ENCODE measurements at regions not wholly inside any gene's neighbourhood (a gene's known extent, or its start where the extent isn't known, plus 50 kb on each side); places are given as distances from the start of the nearest gene placed in this dataset.
A peak's percentile ranks its signal among the peaks of the same experiment; 100 is the strongest.

DNA sequence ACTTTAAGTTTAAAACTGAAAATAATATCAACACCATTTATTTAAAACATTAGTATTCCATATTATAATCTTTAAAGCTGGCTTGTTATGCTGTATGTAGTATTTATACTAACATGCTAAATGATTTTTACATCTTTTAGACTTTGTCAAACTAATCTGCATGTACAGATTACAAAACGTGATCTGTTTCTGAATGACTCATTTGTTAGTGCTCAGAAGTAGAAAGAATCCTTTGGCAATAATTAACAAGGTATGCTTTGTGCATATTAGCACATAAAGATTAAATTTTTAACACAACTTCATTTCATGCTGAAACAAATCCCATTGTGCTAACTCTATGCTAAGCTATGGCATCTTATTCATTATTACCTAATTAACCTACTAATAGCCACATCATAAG is 242.4 kb downstream of the BARHL2 start:
- Mint-ChIP-seq H3K27me3 (no peaks in the 10 kb centered on the region), H3K9me3 (no peaks in the 10 kb centered on the region), H3K27ac (no peak overlapping the region), H3K36me3 (no peaks in the 10 kb centered on the region), H3K4me1 (no peaks in the 10 kb centered on the region), H3K4me3 (no peak overlapping the region)
- no peak for DNase-seq
- ATAC-seq (ENCODE audit: low read depth in 2 of 2), result no peak

DNA sequence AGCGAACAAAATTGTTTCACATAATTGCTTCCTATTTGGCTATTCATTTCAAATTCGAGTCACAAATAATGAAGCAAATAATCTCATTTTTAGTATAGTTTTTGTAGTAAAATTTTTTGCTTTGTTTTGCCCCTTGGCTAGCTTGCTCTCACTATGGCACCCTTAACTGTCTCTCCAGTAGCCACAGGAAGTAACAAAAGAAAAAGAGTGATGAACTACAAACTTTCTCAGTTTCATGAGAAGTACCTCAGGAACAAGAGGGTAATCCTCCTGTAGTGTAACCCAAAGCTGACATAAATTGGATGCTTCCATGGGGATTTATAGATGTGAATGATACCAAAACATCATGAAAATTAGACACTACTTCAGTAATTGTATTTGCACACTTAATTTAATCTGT is 242.9 kb downstream of the BARHL2 start:
- Mint-ChIP-seq H3K27me3 (no peaks in the 10 kb centered on the region), H3K9me3 (no peaks in the 10 kb centered on the region), H3K36me3 (no peaks in the 10 kb centered on the region), H3K4me3 (no peak overlapping the region), H3K27ac (no peak overlapping the region), H3K4me1 (no peaks in the 10 kb centered on the region)
- DNase-seq (no peak), ATAC-seq (ENCODE audit: low read depth in 2 of 2) (no peak)

DNA sequence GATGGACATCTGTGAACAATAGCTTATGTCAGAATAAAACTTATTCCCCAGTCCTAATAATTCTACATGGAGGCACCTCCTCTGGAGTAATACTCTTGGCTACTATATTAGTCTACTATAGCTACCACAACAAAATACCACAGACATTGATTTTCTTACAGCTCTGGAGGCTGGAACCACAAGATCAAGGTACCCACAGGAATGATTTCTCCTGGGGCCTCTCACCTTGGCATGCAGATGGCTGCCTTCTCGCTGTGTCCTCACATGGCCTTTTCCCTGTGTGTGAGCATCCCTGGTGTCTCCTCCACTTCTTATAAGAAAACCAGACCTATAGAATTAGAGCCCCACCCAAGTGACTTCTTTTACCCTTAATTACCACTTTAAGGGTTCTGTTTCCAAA is 244.3 kb downstream of the BARHL2 start:
- no peaks in the 10 kb centered on the region for H3K4me1 Mint-ChIP-seq
- no peak overlapping the region for H3K4me3 Mint-ChIP-seq
- H3K36me3 Mint-ChIP-seq, result no peaks in the 10 kb centered on the region
- no peak for DNase-seq
- no peak for ATAC-seq (ENCODE audit: low read depth in 2 of 2)
- H3K27ac Mint-ChIP-seq, result no peak overlapping the region
- H3K9me3 Mint-ChIP-seq, result peaks cover 0 to 3% (median 0%) of the 10 kb centered on the region in 7 donors
- no peaks in the 10 kb centered on the region for H3K27me3 Mint-ChIP-seq

DNA sequence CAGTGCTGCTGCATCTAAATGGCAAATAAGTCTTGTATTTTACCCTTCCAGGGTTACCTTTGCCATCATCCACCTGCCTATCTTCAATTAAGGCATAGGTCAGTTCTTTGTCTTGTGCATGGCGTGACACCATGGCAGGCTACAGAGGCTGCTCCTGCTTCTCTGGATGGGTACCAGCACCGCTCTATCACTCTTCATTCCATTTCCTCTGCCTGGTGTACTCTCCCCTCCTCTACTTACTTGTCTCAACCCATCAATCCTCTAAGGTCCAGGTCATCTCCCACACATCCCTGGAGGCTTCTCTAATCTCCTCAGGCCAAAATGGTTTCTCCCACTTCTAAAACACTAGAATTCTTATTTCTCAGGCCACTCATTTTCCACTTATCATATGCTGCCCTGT is 257.5 kb downstream of the BARHL2 start:
- Mint-ChIP-seq H3K27ac (peak overlapping the region in 1 of 6 donors; percentile 52), H3K4me1 (no peaks in the 10 kb centered on the region), H3K9me3 (peaks cover 0 to 13% (median 2%) of the 10 kb centered on the region in 7 donors), H3K4me3 (peak overlapping the region in 1 of 8 donors; percentile 25), H3K36me3 (no peaks in the 10 kb centered on the region), H3K27me3 (peaks cover 0 to 6% (median 2%) of the 10 kb centered on the region in 3 donors)
- no peak for ATAC-seq (ENCODE audit: low read depth in 2 of 2)
- DNase-seq, result no peak

DNA sequence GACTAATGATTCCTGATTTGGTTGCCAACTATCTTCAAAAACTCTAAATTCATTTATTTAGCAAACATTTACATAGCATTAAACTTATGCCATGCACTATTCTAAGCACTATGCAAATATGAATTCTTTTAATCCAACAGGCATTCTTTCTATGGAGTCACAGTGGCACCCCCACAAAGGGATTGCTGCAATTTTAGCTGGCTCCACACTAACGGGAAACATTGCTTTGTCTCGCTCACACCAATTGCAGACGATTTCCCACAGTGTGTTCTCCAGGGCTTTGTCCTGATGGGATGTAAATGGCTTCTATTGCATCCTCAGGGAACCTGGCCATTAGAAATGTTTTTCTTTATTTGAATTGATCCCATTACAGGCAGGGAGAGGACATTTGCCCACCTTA is 259.1 kb downstream of the BARHL2 start:
- Mint-ChIP-seq H3K4me1 (no peaks in the 10 kb centered on the region), H3K9me3 (peaks cover 0 to 10% (median 2%) of the 10 kb centered on the region in 7 donors), H3K27ac (no peak overlapping the region), H3K36me3 (no peaks in the 10 kb centered on the region), H3K4me3 (no peak overlapping the region), H3K27me3 (peaks cover 0 to 6% (median 6%) of the 10 kb centered on the region in 3 donors)
- no peak for DNase-seq
- ATAC-seq (ENCODE audit: low read depth in 2 of 2), result no peak

DNA sequence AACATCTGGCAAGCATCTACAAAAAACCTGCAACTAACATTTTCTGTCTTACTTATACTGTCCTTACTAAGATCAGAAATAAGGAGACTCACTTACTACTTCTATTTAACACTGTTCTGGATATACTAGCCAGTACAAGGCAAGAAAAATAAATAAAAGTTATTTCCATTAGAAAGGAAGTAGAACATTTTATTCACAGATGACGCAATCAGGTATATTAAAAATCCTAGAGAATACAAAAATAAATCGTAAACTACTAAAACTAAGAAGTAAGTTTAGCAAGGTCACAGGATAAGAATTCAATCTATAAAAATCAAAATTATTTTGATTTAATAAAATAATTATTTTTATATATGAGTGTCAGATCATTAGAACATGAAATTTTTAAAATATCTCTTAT is 264.6 kb downstream of the BARHL2 start:
- peaks cover 0 to 11% (median 0%) of the 10 kb centered on the region in 7 donors for H3K9me3 Mint-ChIP-seq
- no peaks in the 10 kb centered on the region for H3K4me1 Mint-ChIP-seq
- H3K27ac Mint-ChIP-seq, result no peak overlapping the region
- H3K36me3 Mint-ChIP-seq, result no peaks in the 10 kb centered on the region
- no peak for ATAC-seq (ENCODE audit: low read depth in 2 of 2)
- no peak for DNase-seq
- peaks cover 5 to 6% (median 6%) of the 10 kb centered on the region in 3 donors for H3K27me3 Mint-ChIP-seq
- H3K4me3 Mint-ChIP-seq, result no peak overlapping the region

DNA sequence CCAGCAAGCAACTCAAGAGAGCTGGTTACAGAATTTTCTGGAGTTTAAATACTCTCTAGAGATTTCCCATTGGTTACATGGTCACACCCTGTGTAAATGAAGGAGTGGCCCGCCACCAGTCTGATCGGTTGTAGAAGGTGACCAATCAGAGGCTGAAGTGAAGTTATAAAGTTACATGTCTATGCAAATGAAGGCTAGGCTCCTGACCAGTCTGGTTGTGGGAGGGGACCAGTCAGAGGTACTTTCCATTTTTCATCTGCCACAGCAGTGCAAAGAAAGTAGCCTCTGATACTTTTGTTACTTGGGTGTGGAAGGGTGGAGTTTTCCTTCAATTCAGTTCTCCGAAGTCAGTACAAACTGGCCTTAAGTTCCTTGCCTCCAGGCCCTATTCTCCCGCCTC is 273.7 kb downstream of the BARHL2 start:
- no peak overlapping the region for H3K4me3 Mint-ChIP-seq
- no peaks in the 10 kb centered on the region for H3K36me3 Mint-ChIP-seq
- peaks cover 0 to 6% (median 0%) of the 10 kb centered on the region in 7 donors for H3K9me3 Mint-ChIP-seq
- DNase-seq, result no peak
- H3K27me3 Mint-ChIP-seq, result peaks cover 4 to 5% (median 5%) of the 10 kb centered on the region in 3 donors
- ATAC-seq (ENCODE audit: low read depth in 2 of 2), result no peak
- H3K27ac Mint-ChIP-seq, result no peak overlapping the region
- H3K4me1 Mint-ChIP-seq, result no peaks in the 10 kb centered on the region

DNA sequence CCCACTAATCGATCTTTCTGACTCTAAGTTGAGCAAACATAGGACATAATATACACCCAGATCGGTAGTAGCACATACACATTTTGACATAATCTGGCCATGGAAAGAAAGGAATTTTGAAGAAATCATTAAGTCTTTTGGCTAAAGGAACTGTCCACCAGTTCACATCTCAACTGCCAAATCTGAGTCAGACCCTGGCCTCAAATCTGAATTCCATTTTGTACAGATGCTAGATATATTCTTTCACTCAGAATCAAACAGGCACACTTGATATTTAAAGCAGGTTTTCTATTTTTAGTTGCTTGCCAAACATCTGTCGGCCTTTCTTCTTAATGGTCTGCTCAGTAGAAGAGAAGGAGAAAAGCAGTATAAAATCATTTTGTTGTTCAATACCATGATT is 281.8 kb downstream of the BARHL2 start:
- Mint-ChIP-seq H3K36me3 (no peaks in the 10 kb centered on the region), H3K27ac (no peak overlapping the region), H3K27me3 (no peaks in the 10 kb centered on the region), H3K4me3 (no peak overlapping the region), H3K9me3 (peaks cover 0 to 16% (median 0%) of the 10 kb centered on the region in 7 donors), H3K4me1 (no peaks in the 10 kb centered on the region)
- DNase-seq, result no peak
- no peak for ATAC-seq (ENCODE audit: low read depth in 2 of 2)

DNA sequence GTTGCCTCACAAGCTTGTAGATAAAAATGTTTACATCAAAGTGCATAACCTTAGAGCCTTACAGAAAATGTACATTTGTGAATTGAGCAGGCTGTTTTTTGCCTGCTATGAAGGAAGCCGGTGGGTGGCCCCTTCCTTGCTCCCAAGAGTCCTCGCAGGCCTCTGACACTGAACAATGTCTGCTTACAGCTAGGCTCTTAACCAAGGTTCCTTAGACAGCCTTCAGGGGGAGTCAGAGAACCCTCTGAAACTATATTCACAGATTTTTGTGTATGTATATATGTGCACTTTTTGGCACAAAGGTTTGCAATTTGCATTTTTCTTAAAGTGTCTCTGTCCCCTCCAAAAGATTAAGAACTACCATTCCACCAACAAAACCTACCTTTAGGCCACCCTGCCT is 282.6 kb downstream of the BARHL2 start:
- DNase-seq, result no peak
- Mint-ChIP-seq H3K27ac (no peak overlapping the region), H3K4me3 (no peak overlapping the region), H3K27me3 (no peaks in the 10 kb centered on the region), H3K9me3 (peaks cover 0 to 16% (median 0%) of the 10 kb centered on the region in 7 donors), H3K36me3 (no peaks in the 10 kb centered on the region), H3K4me1 (no peaks in the 10 kb centered on the region)
- no peak for ATAC-seq (ENCODE audit: low read depth in 2 of 2)

DNA sequence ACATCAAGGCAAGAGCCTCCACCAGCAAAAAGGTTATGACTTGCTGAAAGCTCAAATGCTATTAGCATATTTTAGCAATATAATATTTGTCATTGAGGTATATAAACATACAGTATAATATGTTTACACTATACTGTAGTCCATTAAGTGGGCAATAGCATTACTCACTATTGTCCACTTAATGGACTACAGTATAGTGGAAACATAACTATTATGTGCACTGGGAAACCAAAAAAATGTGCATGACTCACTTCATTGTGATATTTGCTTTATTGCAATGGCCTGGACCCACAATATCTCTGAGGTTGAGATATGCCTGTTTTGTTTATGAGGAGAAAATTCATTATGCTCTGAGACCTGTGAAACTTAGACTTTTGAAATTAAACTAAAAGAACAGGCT is 300.0 kb downstream of the BARHL2 start:
- H3K9me3 Mint-ChIP-seq, result peaks cover 0 to 9% (median 4%) of the 10 kb centered on the region in 7 donors
- H3K4me3 Mint-ChIP-seq, result no peak overlapping the region
- H3K36me3 Mint-ChIP-seq, result peaks cover 0 to 6% of the 10 kb centered on the region in 2 donors
- no peaks in the 10 kb centered on the region for H3K4me1 Mint-ChIP-seq
- ATAC-seq (ENCODE audit: low read depth in 2 of 2) (no peak), DNase-seq (no peak)
- H3K27me3 Mint-ChIP-seq, result peaks cover 0 to 7% (median 3%) of the 10 kb centered on the region in 3 donors
- no peak overlapping the region for H3K27ac Mint-ChIP-seq

DNA sequence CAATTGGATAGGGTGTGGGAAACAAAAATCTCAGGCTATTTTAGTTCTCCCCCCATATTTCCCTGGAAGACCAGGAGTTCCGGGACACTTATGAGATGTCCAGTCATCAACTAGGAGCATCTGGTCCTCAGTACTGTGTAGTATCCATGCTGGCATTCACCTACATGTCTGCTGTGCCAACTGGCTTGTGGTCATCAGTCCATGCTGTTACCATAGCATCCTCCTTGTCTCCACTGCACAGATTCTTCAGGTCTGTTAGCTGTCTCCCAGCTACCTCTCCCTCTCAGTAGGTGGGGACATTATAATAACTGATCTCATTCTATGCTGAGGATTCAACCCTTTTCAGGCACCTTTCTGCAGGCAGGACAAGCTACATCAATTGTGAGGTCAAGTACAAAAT is 302.9 kb downstream of the BARHL2 start:
- DNase-seq (no peak), ATAC-seq (ENCODE audit: low read depth in 2 of 2) (no peak)
- Mint-ChIP-seq H3K27me3 (peaks cover 0 to 15% (median 5%) of the 10 kb centered on the region in 3 donors), H3K4me1 (no peaks in the 10 kb centered on the region), H3K36me3 (no peaks in the 10 kb centered on the region), H3K9me3 (peaks cover 0 to 10% (median 3%) of the 10 kb centered on the region in 7 donors), H3K4me3 (no peak overlapping the region), H3K27ac (no peak overlapping the region)

DNA sequence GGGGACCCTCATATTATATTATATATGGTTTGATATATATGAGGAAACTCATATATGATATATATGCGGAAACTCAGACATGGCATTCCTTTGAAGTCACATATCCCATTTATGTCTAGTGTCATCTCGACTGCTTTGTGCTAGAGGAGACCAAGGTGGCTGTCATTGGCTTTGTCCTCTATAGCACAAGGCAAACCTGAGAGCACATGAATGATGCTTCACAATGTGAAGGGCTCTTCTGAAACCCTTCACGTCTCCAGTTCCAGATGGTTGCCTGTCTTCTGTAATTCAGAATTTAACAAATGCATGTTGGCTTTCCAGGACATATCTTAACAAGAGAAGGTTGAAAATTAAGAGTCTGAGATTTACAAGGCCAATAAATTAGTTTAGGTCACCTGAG is 303.6 kb downstream of the BARHL2 start:
- Mint-ChIP-seq H3K4me1 (no peaks in the 10 kb centered on the region), H3K4me3 (no peak overlapping the region), H3K27ac (no peak overlapping the region), H3K36me3 (no peaks in the 10 kb centered on the region), H3K27me3 (peaks cover 0 to 15% (median 5%) of the 10 kb centered on the region in 3 donors), H3K9me3 (peaks cover 0 to 10% (median 3%) of the 10 kb centered on the region in 7 donors)
- DNase-seq, result no peak
- ATAC-seq (ENCODE audit: low read depth in 2 of 2), result no peak

DNA sequence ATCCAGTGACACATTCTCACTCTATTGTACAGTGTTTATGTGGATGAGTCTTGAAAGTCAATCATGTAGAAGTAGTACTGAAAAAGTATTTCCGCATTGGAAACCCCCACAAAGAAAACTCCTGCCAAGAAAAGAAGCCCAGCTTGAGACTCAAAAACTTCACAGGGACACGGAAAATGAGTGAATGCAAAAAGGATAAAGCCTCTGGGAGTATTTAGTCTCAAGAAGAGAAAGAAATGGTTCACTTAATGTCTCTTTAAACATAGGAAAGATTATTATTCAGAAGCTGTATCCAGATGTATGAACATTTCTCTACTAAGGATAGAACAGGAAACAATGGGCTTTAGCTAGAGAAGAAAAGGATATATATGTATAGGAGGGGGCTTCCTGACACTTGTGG is 304.5 kb downstream of the BARHL2 start:
- no peaks in the 10 kb centered on the region for H3K36me3 Mint-ChIP-seq
- ATAC-seq (ENCODE audit: low read depth in 2 of 2) (no peak), DNase-seq (no peak)
- no peak overlapping the region for H3K27ac Mint-ChIP-seq
- H3K4me1 Mint-ChIP-seq, result no peaks in the 10 kb centered on the region
- peaks cover 0 to 10% (median 3%) of the 10 kb centered on the region in 7 donors for H3K9me3 Mint-ChIP-seq
- no peak overlapping the region for H3K4me3 Mint-ChIP-seq
- H3K27me3 Mint-ChIP-seq, result peaks cover 0 to 15% (median 5%) of the 10 kb centered on the region in 3 donors

DNA sequence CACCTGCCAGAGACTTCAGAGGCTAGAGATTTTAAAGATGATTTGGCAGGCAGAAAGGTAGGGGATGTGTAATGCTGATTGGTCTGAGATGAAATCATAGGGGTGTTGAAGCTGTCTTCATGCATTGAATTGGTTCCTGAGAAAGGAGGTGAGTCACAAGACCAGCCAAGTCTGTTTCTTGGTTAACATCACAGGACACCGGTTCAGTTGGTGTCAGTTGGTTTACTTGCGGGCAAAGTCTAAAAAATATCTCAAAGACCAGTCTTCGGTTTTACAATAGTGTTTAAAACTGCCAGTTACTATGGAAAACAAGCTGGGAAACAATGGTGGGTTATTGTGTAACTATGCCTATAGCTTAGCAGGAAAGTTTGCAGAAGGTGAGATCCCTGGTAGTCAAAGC is 305.9 kb downstream of the BARHL2 start:
- Mint-ChIP-seq H3K4me3 (no peak overlapping the region), H3K36me3 (no peaks in the 10 kb centered on the region), H3K4me1 (no peaks in the 10 kb centered on the region), H3K27me3 (peaks cover 5 to 15% (median 8%) of the 10 kb centered on the region in 3 donors), H3K27ac (no peak overlapping the region), H3K9me3 (peaks cover 0 to 10% (median 3%) of the 10 kb centered on the region in 7 donors)
- no peak for DNase-seq
- no peak for ATAC-seq (ENCODE audit: low read depth in 2 of 2)

DNA sequence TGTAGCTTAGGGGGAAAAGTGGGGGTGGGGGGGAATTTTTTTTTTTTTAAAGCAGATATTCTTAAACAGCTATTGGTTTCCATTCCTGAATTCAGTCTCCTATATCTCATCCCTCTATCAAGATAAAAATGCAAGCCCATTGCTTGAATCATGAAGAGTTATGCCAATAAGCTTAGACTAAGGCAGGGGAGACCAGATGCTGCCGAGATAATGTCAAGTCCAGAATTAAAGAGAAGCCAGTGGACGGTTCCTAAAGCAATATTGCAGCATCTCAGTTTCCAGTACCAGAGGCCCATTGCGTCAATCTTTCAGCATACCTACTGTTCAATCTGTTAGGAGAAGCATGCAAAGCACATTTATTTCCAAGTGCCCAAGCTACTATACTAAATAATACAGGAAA is 309.4 kb downstream of the BARHL2 start:
- no peak overlapping the region for H3K4me3 Mint-ChIP-seq
- DNase-seq (no peak), ATAC-seq (ENCODE audit: low read depth in 2 of 2) (no peak)
- no peaks in the 10 kb centered on the region for H3K4me1 Mint-ChIP-seq
- peaks cover 5 to 15% (median 15%) of the 10 kb centered on the region in 3 donors for H3K27me3 Mint-ChIP-seq
- no peaks in the 10 kb centered on the region for H3K36me3 Mint-ChIP-seq
- peaks cover 0 to 5% (median 3%) of the 10 kb centered on the region in 7 donors for H3K9me3 Mint-ChIP-seq
- no peak overlapping the region for H3K27ac Mint-ChIP-seq

Data from naive B cell (primary cell).